ENCODE measurements at regions not wholly inside any gene's neighbourhood (a gene's known extent, or its start where the extent isn't known, plus 50 kb on each side); places are given as distances from the start of the nearest gene placed in this dataset.

GRCh38 chr15:93418566-93418965 is 329.6 kb upstream of the RGMA start:
- no peak for TF ChIP-seq CTCF (conservative IDR thresholded peaks at IDR 0.05; ENCODE audit: low read depth, low read length)
- DNase-seq (ENCODE audit: low read depth), result no peak
- no peak overlapping the region for H3K4me3 ChIP-seq (ENCODE audit: low read depth, low read length)

DNA sequence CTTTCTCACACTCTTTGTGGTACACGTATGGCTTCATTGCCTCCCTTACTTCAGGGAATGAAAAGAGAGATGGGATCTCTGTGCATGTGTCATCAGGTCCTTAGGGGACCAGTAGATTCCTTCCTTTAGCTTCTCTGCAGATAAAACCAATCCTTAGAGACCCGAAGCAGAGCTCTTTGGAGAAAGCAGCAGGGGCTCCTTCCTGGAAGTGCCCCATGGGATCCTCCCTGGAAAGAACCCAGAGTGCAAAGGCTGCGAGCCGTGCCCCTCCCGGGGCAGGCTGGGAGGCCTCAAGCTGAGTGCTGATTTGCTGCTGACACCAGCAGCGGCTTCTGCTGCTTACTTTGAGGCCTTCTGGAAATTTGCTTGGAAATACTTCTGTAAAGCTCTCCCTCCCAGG is 328.6 kb upstream of the RGMA start:
- DNase-seq (ENCODE audit: low read depth), result no peak
- H3K4me3 ChIP-seq (ENCODE audit: low read depth, low read length), result no peak overlapping the region
- no peak for TF ChIP-seq CTCF (conservative IDR thresholded peaks at IDR 0.05; ENCODE audit: low read depth, low read length)

GRCh38 chr15:93417156-93417555 is 328.1 kb upstream of the RGMA start:
- DNase-seq (ENCODE audit: low read depth), result no peak
- TF ChIP-seq CTCF (conservative IDR thresholded peaks at IDR 0.05; ENCODE audit: low read depth, low read length), result no peak
- H3K4me3 ChIP-seq (ENCODE audit: low read depth, low read length), result no peak overlapping the region

- no peak for DNase-seq (ENCODE audit: low read depth)
- TF ChIP-seq CTCF (conservative IDR thresholded peaks at IDR 0.05; ENCODE audit: low read depth, low read length), result no peak
- H3K4me3 ChIP-seq (ENCODE audit: low read depth, low read length), result no peak overlapping the region
These were observed 326.6 kb upstream of the RGMA start for GRCh38 chr15:93415576-93415975.

DNA sequence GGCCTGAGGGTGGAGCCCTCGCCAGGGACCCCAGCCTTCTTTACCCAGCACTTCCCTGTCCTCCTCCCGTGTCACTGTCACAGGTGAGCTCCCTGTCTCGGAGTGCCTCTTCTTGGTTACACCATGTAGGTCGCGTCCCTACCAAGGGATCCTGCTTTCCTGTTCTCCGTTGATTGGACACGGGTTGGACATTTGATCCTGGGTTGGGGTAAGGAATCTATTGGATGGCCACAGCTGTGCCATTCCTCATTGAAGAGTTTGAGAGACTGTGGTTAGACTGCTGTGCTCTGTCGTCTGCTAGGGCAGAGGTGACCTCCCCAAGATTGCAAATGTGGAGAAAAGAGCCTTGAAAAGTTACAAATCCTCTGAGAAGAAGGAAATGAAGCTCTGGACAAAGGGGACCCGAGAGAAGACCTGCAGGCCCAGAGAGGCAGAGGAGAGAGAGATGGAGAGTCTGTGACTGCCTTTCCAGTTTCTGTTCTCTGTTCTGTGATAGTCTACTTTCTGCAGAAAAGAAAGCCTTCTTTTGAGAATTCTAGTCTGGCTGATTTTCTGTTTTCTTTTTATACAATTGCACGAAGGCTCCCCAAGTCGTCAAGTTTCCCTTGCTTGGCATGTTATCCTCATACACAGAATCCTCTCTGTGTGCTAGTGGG is 325.7 kb upstream of the RGMA start:
- no peak overlapping the region for H3K4me3 ChIP-seq (ENCODE audit: low read depth, low read length)
- TF ChIP-seq CTCF (conservative IDR thresholded peaks at IDR 0.05; ENCODE audit: low read depth, low read length), result no peak
- no peak for DNase-seq (ENCODE audit: low read depth)

- DNase-seq (ENCODE audit: low read depth), result no peak
- H3K4me3 ChIP-seq (ENCODE audit: low read depth, low read length), result no peak overlapping the region
- TF ChIP-seq CTCF (conservative IDR thresholded peaks at IDR 0.05; ENCODE audit: low read depth, low read length), result no peak
These were observed 324.7 kb upstream of the RGMA start for GRCh38 chr15:93413745-93414144.

GRCh38 chr15:93399121-93399520 is 310.1 kb upstream of the RGMA start:
- no peak for TF ChIP-seq CTCF (conservative IDR thresholded peaks at IDR 0.05; ENCODE audit: low read depth, low read length)
- no peak for DNase-seq (ENCODE audit: low read depth)
- H3K4me3 ChIP-seq (ENCODE audit: low read depth, low read length), result no peak overlapping the region

Data from choroid plexus epithelial cell (primary cell).